HCT116 (cell line): ENCODE measurements at regions not wholly inside any gene's neighbourhood (a gene's known extent, or its start where the extent isn't known, plus 50 kb on each side); places are given as distances from the start of the nearest gene placed in this dataset.

ENCODE experiments used
- ATAC-seq: fragments of 200-7000 bp; cut with Tn5 transposase; 2 replicates; pipeline ENCODE4 v1.9.1; 2020; ENCODE audit warnings: mild to moderate bottlenecking, moderate library complexity
- BruUV-seq: library from RNA; stranded (reverse); fragments of 400-500 nt; replicated peaks from 2 replicates; lab custom pipeline; 2021; lab: Mats Ljungman, UMichigan
- CTCF ChIA-PET: fragments of 300-600 bp; sonication (Branson Sonifier 250); formaldehyde crosslinking; loops from one replicate; lab custom pipeline; 2021; ENCODE audit warnings: antibody characterized with exemption; lab: Charles Lee
- POLR2A ChIA-PET: fragments of 300-600, 350-600 bp; sonication (Branson Sonifier 250); formaldehyde crosslinking; loops from one replicate; lab custom pipeline; 2021; ENCODE audit warnings: antibody characterized with exemption; lab: Charles Lee
- RAD21 ChIA-PET, 2 experiments: fragments of 300-600 bp; sonication (Branson Sonifier 250); formaldehyde crosslinking; loops; one replicate each; lab custom pipeline; 2023; ENCODE audit warnings: low total read pairs in 2 of 2; ENCODE audit not compliant: uncharacterized antibody in 2 of 2, unreplicated experiment in 2 of 2, low non-redundant PET in 1 of 2; lab: Charles Lee
- DNase-seq: peaks from one replicate; pipeline ENCODE4 v3.0.0-alpha.2; 2010; ENCODE audit warnings: low read depth, low spot score
- H2AFZ ChIP-seq: fragments of 200-600 bp; shearing (Covaris generic), sonication (generic); 2 replicates; pipeline ENCODE4 v1.6.1; 2017; ENCODE audit warnings: low read depth, mixed run types, mixed read lengths, antibody characterized with exemption, low read length; ENCODE audit not compliant: poor library complexity, severe bottlenecking
- H3K27ac ChIP-seq: 2 replicates; pipeline ENCODE4 v1.5.1; 2012; ENCODE audit warnings: low read depth, low read length
- H3K27me3 ChIP-seq: fragments of 200-600 bp; sonication (generic); 2 replicates; pipeline ENCODE4 v1.6.1; 2016; ENCODE audit warnings: mixed run types, low read length, mixed read lengths; ENCODE audit not compliant: insufficient read depth
- H3K36me3 ChIP-seq, 2 experiments: fragments of 200-500 bp in 1 of 2; fragments of 200-600 bp in 1 of 2; sonication (Bioruptor generic) in 1 of 2; sonication (generic) in 1 of 2; 2 replicates each; pipeline versions ENCODE4 v1.5.1 to v1.6.1; 2014 to 2016; ENCODE audit warnings: low read length in 2 of 2, inconsistent platforms in 1 of 2, mixed read lengths in 1 of 2, mixed run types in 1 of 2; ENCODE audit not compliant: insufficient read depth in 2 of 2, control insufficient read depth in 1 of 2
- H3K4me1 ChIP-seq, 2 experiments: fragments of 200-600 bp in 1 of 2; sonication (generic) in 1 of 2; 2 replicates each; pipeline versions ENCODE4 v1.5.1 to v1.6.1; 2012 to 2017; ENCODE audit warnings: low read length in 2 of 2, inconsistent platforms in 1 of 2, mild to moderate bottlenecking in 1 of 2, mixed read lengths in 1 of 2, mixed run types in 1 of 2, moderate library complexity in 1 of 2; ENCODE audit not compliant: insufficient read depth in 2 of 2, control insufficient read depth in 1 of 2
- H3K4me2 ChIP-seq: fragments of 200-600 bp; sonication (generic); 2 replicates; pipeline ENCODE4 v1.6.1; 2017; ENCODE audit warnings: mixed run types, low read length, mixed read lengths
- H3K4me3 ChIP-seq, 2 experiments: fragments of 200-600 bp in 1 of 2; sonication (generic) in 1 of 2; replicated peaks in 1 of 2; 2 replicates each; pipeline ENCODE4 v1.5.1; 2011 to 2016; ENCODE audit warnings: low read length in 2 of 2, control low read depth in 1 of 2, low read depth in 1 of 2, mild to moderate bottlenecking in 1 of 2, mixed read lengths in 1 of 2, mixed run types in 1 of 2
- H3K79me2 ChIP-seq: fragments of 200-600 bp; sonication (generic); 2 replicates; pipeline ENCODE4 v1.6.1; 2017; ENCODE audit warnings: mild to moderate bottlenecking, mixed run types, low read length, moderate library complexity, mixed read lengths; ENCODE audit not compliant: insufficient read depth
- H3K9ac ChIP-seq: fragments of 200-600 bp; sonication (generic); 2 replicates; pipeline ENCODE4 v1.6.1; 2016; ENCODE audit warnings: low read length, mixed read lengths
- H3K9me2 ChIP-seq: fragments of 200-600 bp; sonication (generic), shearing (Covaris generic); 2 replicates; pipeline ENCODE4 v1.6.1; 2017; ENCODE audit warnings: mixed run types, mild to moderate bottlenecking, moderate library complexity; ENCODE audit not compliant: insufficient read depth
- H3K9me3 ChIP-seq, 2 experiments: fragments of 200-500 bp in 1 of 2; fragments of 200-600 bp in 1 of 2; sonication (Bioruptor generic) in 1 of 2; sonication (generic) in 1 of 2; 2 replicates each; pipeline ENCODE4 v1.6.1; 2014 to 2017; ENCODE audit warnings: low read length in 2 of 2, mixed read lengths in 2 of 2, inconsistent platforms in 1 of 2, low read depth in 1 of 2, mild to moderate bottlenecking in 1 of 2, mixed run types in 1 of 2, moderate library complexity in 1 of 2; ENCODE audit not compliant: control insufficient read depth in 1 of 2, insufficient read depth in 1 of 2
- H4K20me1 ChIP-seq: fragments of 200-600 bp; sonication (generic), shearing (Covaris generic); 2 replicates; pipeline ENCODE4 v1.6.1; 2017; ENCODE audit warnings: mixed run types, mild to moderate bottlenecking, moderate library complexity; ENCODE audit not compliant: insufficient read depth
- EGR1 ChIP-seq: IDR thresholded peaks from 2 replicates; pipeline ENCODE4 v1.6.1; 2012; ENCODE audit warnings: low read depth
- EZH2phosphoT487 ChIP-seq: fragments of 200-600 bp; IDR thresholded peaks from 2 replicates; pipeline ENCODE4 v1.6.1; 2018; ENCODE audit warnings: antibody characterized with exemption, borderline replicate concordance
- JUND ChIP-seq: IDR thresholded peaks from 2 replicates; pipeline ENCODE4 v1.6.1; 2012
- REST ChIP-seq: IDR thresholded peaks from 2 replicates; pipeline ENCODE4 v1.6.1; 2012; ENCODE audit warnings: low read depth
- YY1 ChIP-seq: IDR thresholded peaks from 2 replicates; pipeline ENCODE4 v1.6.1; 2011; ENCODE audit warnings: low read length, low read depth, moderate library complexity, mild to moderate bottlenecking; ENCODE audit not compliant: insufficient replicate concordance; ENCODE audit errors: extremely low read depth
- intact Hi-C: fragments of 100-400 bp; cut with micrococcal nuclease; formaldehyde crosslinking; loops from 2 replicates; pipeline ENCODE4 v1.10.0; 2022

GRCh38 chr10:3433988-3434387 is 261.4 kb upstream of the PITRM1 start:
- BruUV-seq, result no TSS peak
- CTCF ChIA-PET, result no interaction called here
- no peak for ATAC-seq

More at GRCh38 chr10:3433988-3434387, 261.4 kb upstream of the PITRM1 start:
- no peaks in the 10 kb centered on the region for H3K9me2 ChIP-seq
- no peak for DNase-seq
- H2AFZ ChIP-seq, result no peak overlapping the region
- no peak overlapping the region for H3K4me3 ChIP-seq
- H3K27me3 ChIP-seq, result no peaks in the 10 kb centered on the region
- TF ChIP-seq EGR1, result no peak
- no peak for TF ChIP-seq EZH2phosphoT487
- no peak for TF ChIP-seq JUND
- TF ChIP-seq YY1, result no peak
- no peak for TF ChIP-seq REST
- H4K20me1 ChIP-seq, result no peaks in the 10 kb centered on the region
- intact Hi-C loops, result no loop called here
- H3K79me2 ChIP-seq, result no peaks in the 10 kb centered on the region
- H3K9me3 ChIP-seq, result peaks cover 0 to 4% of the 10 kb centered on the region in 2 experiments; a peak in 1 of 4 replicates
- H3K4me2 ChIP-seq, result no peak overlapping the region
- H3K36me3 ChIP-seq, result no peaks in the 10 kb centered on the region
- H3K9ac ChIP-seq, result no peak overlapping the region
- H3K4me1 ChIP-seq, result no peaks in the 10 kb centered on the region
- POLR2A ChIA-PET, result no interaction called here
- H3K27ac ChIP-seq, result no peak overlapping the region
- RAD21 ChIA-PET, result no interaction called here
